Cardiac fibroblast (primary cell): ENCODE measurements at regions not wholly inside any gene's neighbourhood (a gene's known extent, or its start where the extent isn't known, plus 50 kb on each side); places are given as distances from the start of the nearest gene placed in this dataset.

Experiments
- DNase-seq, 2 donors: peaks; one replicate each; pipeline versions ENCODE4 v3.0.0 to v3.0.0-alpha.2; 2010; ENCODE audit warnings: low read depth in 2 of 2
- H3K4me3 ChIP-seq, 2 donors: replicated peaks in 1 of 2; 1 replicate in 1 of 2; 2 replicates in 1 of 2; pipeline ENCODE4 v1.5.1; 2011; ENCODE audit warnings: low read depth in 2 of 2, low read length in 2 of 2, mild to moderate bottlenecking in 2 of 2, moderate library complexity in 1 of 2
- TF ChIP-seq, protein P1 (sequence below): IDR thresholded peaks from one replicate; pipeline ENCODE4 v1.5.1; 2011; ENCODE audit warnings: low read depth, mild to moderate bottlenecking, low read length, inconsistent platforms

- no peak for DNase-seq
- no peak overlapping the region for H3K4me3 ChIP-seq
- TF ChIP-seq, protein P1, sequence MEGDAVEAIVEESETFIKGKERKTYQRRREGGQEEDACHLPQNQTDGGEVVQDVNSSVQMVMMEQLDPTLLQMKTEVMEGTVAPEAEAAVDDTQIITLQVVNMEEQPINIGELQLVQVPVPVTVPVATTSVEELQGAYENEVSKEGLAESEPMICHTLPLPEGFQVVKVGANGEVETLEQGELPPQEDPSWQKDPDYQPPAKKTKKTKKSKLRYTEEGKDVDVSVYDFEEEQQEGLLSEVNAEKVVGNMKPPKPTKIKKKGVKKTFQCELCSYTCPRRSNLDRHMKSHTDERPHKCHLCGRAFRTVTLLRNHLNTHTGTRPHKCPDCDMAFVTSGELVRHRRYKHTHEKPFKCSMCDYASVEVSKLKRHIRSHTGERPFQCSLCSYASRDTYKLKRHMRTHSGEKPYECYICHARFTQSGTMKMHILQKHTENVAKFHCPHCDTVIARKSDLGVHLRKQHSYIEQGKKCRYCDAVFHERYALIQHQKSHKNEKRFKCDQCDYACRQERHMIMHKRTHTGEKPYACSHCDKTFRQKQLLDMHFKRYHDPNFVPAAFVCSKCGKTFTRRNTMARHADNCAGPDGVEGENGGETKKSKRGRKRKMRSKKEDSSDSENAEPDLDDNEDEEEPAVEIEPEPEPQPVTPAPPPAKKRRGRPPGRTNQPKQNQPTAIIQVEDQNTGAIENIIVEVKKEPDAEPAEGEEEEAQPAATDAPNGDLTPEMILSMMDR = no peak
Observed at GRCh38 chr11:116164843-116165242, 607.9 kb downstream of the BUD13 start.

DNA sequence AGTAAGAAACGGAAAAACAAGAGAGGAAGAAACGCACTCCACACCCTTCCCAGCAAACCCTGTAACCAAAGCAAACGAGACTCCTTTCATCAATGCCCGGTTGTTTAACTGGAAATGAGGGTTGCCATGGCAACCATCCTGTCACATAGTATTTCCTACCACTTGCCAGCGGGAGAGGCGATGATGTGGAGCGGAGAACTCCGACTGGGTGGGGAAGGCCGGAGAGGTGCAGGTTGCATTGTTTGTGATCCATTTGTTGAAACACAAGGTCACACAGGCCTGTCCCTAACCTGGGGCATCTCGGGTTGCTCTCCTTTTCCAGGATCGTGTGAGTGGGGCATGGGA is 609.9 kb downstream of the BUD13 start:
- TF ChIP-seq, protein P1 = no peak
- H3K4me3 ChIP-seq = no peak overlapping the region
- DNase-seq = no peak

DNA sequence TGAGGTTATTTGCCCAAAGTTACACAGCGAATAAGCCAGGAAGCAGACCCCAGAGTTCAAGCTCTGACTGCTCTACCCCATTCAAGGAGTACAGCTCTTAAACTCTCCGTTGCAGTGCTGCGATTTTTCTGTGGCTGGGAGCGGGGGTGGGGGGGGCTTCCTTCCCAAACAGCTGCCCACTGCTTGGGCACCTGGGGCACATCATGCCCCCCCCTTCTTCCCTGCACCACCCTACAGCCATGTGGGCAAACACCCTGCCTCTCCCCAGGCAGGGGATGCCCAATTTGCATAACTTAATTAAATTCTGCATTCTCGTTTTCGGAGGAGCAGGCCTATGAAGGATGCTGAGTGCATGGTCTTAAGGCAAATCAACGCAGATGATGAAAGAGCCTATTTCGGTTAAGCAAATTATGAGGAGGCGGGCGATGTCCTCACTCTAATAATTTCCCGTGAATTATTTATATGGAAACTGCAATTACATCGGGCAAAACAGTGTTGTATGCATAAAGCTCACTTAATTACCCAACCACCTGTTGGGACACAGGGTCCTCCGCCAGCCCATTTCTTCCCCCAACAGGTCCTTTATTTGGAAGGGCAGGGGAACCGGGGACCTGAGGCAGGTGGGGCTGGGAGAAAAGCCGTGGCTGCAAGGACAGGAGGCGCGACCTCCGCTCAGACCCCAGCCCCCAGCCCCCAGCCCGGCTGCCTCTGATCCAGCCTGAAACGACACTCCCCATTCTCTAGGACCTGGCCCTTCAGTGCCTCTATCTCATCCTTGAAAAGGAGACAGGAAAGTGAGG is 610.5 kb downstream of the BUD13 start:
- H3K4me3 ChIP-seq = no peak overlapping the region
- TF ChIP-seq, protein P1 = no peak
- DNase-seq = no peak

GRCh38 chr11:116148645-116149044 is 624.1 kb downstream of the BUD13 start:
- no peak for DNase-seq
- H3K4me3 ChIP-seq = no peak overlapping the region
- TF ChIP-seq, protein P1 = no peak

DNA sequence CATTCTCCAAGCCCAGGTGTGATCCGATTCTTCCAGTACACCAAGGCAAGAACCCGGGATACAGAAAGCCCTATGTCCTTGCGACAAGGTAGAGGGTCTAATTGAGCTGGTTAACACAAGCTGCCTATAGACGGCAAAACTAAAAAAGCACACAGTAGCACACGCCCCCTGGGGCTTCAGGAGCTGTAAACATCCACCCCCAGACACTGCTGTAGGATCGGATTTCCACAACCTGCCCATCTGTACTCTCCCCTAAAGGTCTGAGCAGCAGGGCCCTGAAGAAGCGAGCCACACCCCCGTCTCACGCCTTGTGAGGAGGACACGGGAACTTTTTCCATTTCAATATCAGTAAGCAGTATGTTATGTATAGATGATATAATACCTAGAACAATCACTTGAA is 624.7 kb downstream of the BUD13 start:
- TF ChIP-seq, protein P1 = no peak

GRCh38 chr11:116145187-116145865 is 627.5 kb downstream of the BUD13 start:
- no peak overlapping the region for H3K4me3 ChIP-seq
- TF ChIP-seq, protein P1 = no peak
- no peak for DNase-seq

More for the DNA sequence above, 624.7 kb downstream of the BUD13 start:
- H3K4me3 ChIP-seq = no peak overlapping the region
- no peak for DNase-seq
